GM12878 (cell line): ENCODE measurements at regions not wholly inside any gene's neighbourhood (a gene's known extent, or its start where the extent isn't known, plus 50 kb on each side); places are given as distances from the start of the nearest gene placed in this dataset.

Source experiments
- ATAC-seq: fragments of 200-7000 bp; cut with Tn5 transposase; 3 replicates; pipeline ENCODE4 v1.9.1; 2020; ENCODE audit warnings: mild to moderate bottlenecking, moderate library complexity
- BruUV-seq: library from RNA; stranded (reverse); fragments of 400-500 nt; replicated peaks from 2 replicates; lab custom pipeline; 2021; lab: Mats Ljungman, UMichigan
- CTCF ChIA-PET: fragments of 300-600 bp; sonication (Branson Sonifier 250); formaldehyde crosslinking; extraction: SDS; loops from one replicate; lab custom pipeline; 2021; ENCODE audit warnings: inconsistent platforms; lab: Yijun Ruan, JAX
- POLR2A ChIA-PET: fragments of 350-600 bp; formaldehyde crosslinking; extraction: SDS; loops from one replicate; lab custom pipeline; 2021; ENCODE audit warnings: inconsistent platforms; lab: Charles Lee
- RAD21 ChIA-PET: fragments of 300-600 bp; sonication (Branson Sonifier 250); formaldehyde crosslinking; loops from one replicate; lab custom pipeline; 2023; ENCODE audit warnings: antibody characterized with exemption; ENCODE audit not compliant: unreplicated experiment; lab: Charles Lee
- SMC1A ChIA-PET: fragments of 300-600 bp; sonication (Branson Sonifier 250); formaldehyde crosslinking; loops from one replicate; lab custom pipeline; 2023; ENCODE audit not compliant: unreplicated experiment, uncharacterized antibody; lab: Charles Lee
- DNase-seq: peaks from one replicate; pipeline ENCODE4 v3.0.0-alpha.2; 2011; ENCODE audit warnings: low read depth, low spot score
- FAIRE-seq: peaks from 3 replicates; lab custom pipeline; 2011; peaks lifted over from hg19 to GRCh38; lab: Jason Lieb, UNC
- H2AFZ ChIP-seq: 2 replicates; pipeline ENCODE4 v1.6.0; 2011; ENCODE audit warnings: low read depth, low read length, control low read depth; ENCODE audit not compliant: control insufficient read depth
- H3K27ac ChIP-seq: 2 replicates; pipeline ENCODE4 v1.5.1; 2011; ENCODE audit warnings: control low read depth; ENCODE audit not compliant: control insufficient read depth, insufficient read depth
- H3K27me3 ChIP-seq, 2 experiments: replicated peaks in 1 of 2; 2 replicates each; pipeline versions ENCODE4 v1.6.0 to v1.6.1; 2011; ENCODE audit warnings: low read length in 1 of 2; ENCODE audit not compliant: control insufficient read depth in 2 of 2, insufficient read depth in 2 of 2
- H3K36me3 ChIP-seq, 2 experiments: 2 replicates each; pipeline ENCODE4 v1.5.1; 2011; ENCODE audit warnings: low read length in 1 of 2; ENCODE audit not compliant: control insufficient read depth in 2 of 2, insufficient read depth in 2 of 2
- H3K4me1 ChIP-seq: 2 replicates; pipeline ENCODE4 v1.6.1; 2011; ENCODE audit warnings: mild to moderate bottlenecking, low read length, moderate library complexity, mixed read lengths; ENCODE audit not compliant: control insufficient read depth, insufficient read depth
- H3K4me2 ChIP-seq: 2 replicates; pipeline ENCODE4 v1.6.0; 2011; ENCODE audit warnings: control low read depth; ENCODE audit not compliant: control insufficient read depth, insufficient read depth
- H3K4me3 ChIP-seq: fragments of 200-600 bp; sonication (generic); 2 replicates; pipeline ENCODE4 v1.5.1; 2016
- H3K79me2 ChIP-seq: 2 replicates; pipeline ENCODE4 v1.6.0; 2011; ENCODE audit warnings: low read length; ENCODE audit not compliant: control insufficient read depth, insufficient read depth
- H3K9ac ChIP-seq: 2 replicates; pipeline ENCODE4 v1.8.0; 2011; ENCODE audit warnings: low read length, control low read depth, mixed read lengths; ENCODE audit not compliant: control insufficient read depth, insufficient read depth
- H3K9me3 ChIP-seq: replicated peaks from 3 replicates; pipeline ENCODE4 v1.5.1; 2011; ENCODE audit warnings: mild to moderate bottlenecking, low read length; ENCODE audit not compliant: control insufficient read depth, insufficient read depth
- H4K20me1 ChIP-seq: 2 replicates; pipeline ENCODE4 v1.6.0; 2011; ENCODE audit not compliant: control insufficient read depth, insufficient read depth
- IRF5 ChIP-seq: fragments of 450-650 bp; IDR thresholded peaks from 2 replicates; pipeline ENCODE4 v1.6.1; 2017; ENCODE audit warnings: borderline replicate concordance
- SUZ12 ChIP-seq: fragments of 200-600 bp; sonication (generic); IDR thresholded peaks from one replicate; pipeline ENCODE4 v1.6.1; 2018; ENCODE audit warnings: antibody characterized with exemption, mild to moderate bottlenecking; ENCODE audit not compliant: unreplicated experiment
- TAF1 ChIP-seq: IDR thresholded peaks from 2 replicates; pipeline ENCODE4 v1.6.1; 2011; ENCODE audit warnings: mild to moderate bottlenecking, low read depth, low read length, borderline replicate concordance
- ZNF687 ChIP-seq: fragments of 450-650 bp; IDR thresholded peaks from 2 replicates; pipeline ENCODE4 v1.6.1; 2017; ENCODE audit warnings: mild to moderate bottlenecking, moderate library complexity
- WGBS: methylation state at CpG from one replicate; pipeline ENCODE4 v1.1.6; 2016; ENCODE audit warnings: low lambda C conversion rate; ENCODE audit not compliant: insufficient replicate concordance, insufficient coverage; ENCODE audit errors: missing lambda C conversion rate; 5-methylcytosine and 5-hydroxymethylcytosine counted together
- in situ Hi-C: fragments of 300-500 bp; cut with MboI; formaldehyde crosslinking; loops from 9 replicates; pipeline ENCODE4 v1.14.3; 2018; ENCODE audit warnings: mixed read lengths
- intact Hi-C: fragments of 100-400 bp; cut with micrococcal nuclease; formaldehyde crosslinking; loops from one replicate; pipeline ENCODE4 v1.14.2; 2022; ENCODE audit not compliant: unreplicated experiment
- TF ChIP-seq, protein P1 (sequence below): fragments of 450-650 bp; IDR thresholded peaks from 2 replicates; pipeline ENCODE4 v1.6.1; 2014; ENCODE audit warnings: mild to moderate bottlenecking
- TF ChIP-seq, protein P2 (sequence below): fragments of 450-650 bp; IDR thresholded peaks from 2 replicates; pipeline ENCODE4 v1.6.1; 2018; ENCODE audit warnings: mild to moderate bottlenecking, low read depth, moderate library complexity; ENCODE audit not compliant: partially characterized antibody

DNA sequence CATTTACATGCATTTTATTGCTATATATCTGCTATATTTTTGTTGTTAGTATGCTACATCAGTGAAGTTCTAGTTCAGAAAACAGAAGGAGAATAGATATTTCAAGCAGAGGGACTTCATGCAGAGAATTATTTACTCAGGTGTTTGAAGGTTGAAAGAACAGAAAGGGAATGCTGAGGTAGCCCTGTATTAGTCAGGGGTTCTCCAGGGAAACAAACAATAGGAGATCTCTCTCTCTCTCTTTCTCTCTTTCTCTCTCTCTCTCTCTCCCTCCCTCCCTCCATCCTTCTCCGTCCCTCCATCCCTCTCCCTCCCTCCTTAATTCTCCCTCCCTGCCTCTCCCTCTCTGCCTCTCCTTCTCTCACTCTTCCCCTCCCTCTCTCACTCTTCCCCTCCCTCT, 114.3 kb upstream of the TDRD3 start:
- no peak for ATAC-seq
- no peak overlapping the region for H3K4me2 ChIP-seq

More for the DNA sequence above, 114.3 kb upstream of the TDRD3 start:
- FAIRE-seq, result no peak
- intact Hi-C loops, result no loop called here
- no CpG with 5 or more reads among the region's 1 CpG for WGBS
- Histone ChIP-seq H3K4me1 (no peaks in the 10 kb centered on the region), H2AFZ (no peak overlapping the region), H3K4me3 (no peak overlapping the region), H3K27me3 (no peaks in the 10 kb centered on the region), H4K20me1 (no peaks in the 10 kb centered on the region), H3K27ac (no peak overlapping the region), H3K9ac (no peak overlapping the region), H3K9me3 (no peaks in the 10 kb centered on the region), H3K79me2 (no peaks in the 10 kb centered on the region), H3K36me3 (no peaks in the 10 kb centered on the region)
- no peak for DNase-seq
- CTCF ChIA-PET, result interaction anchor here (0.6 kb wide), 1 partner anchor 1104 kb away, joined by 3 read pairs; no protein-coding TSS in a partner anchor
- in situ Hi-C loops, result no loop called here
- RAD21 ChIA-PET, result no interaction called here
- TF ChIP-seq ZNF687 (no peak), SUZ12 (no peak), TAF1 (no peak), IRF5 (no peak)
- TF ChIP-seq, protein P1, sequence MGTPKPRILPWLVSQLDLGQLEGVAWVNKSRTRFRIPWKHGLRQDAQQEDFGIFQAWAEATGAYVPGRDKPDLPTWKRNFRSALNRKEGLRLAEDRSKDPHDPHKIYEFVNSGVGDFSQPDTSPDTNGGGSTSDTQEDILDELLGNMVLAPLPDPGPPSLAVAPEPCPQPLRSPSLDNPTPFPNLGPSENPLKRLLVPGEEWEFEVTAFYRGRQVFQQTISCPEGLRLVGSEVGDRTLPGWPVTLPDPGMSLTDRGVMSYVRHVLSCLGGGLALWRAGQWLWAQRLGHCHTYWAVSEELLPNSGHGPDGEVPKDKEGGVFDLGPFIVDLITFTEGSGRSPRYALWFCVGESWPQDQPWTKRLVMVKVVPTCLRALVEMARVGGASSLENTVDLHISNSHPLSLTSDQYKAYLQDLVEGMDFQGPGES, result no peak
- TF ChIP-seq, protein P2, sequence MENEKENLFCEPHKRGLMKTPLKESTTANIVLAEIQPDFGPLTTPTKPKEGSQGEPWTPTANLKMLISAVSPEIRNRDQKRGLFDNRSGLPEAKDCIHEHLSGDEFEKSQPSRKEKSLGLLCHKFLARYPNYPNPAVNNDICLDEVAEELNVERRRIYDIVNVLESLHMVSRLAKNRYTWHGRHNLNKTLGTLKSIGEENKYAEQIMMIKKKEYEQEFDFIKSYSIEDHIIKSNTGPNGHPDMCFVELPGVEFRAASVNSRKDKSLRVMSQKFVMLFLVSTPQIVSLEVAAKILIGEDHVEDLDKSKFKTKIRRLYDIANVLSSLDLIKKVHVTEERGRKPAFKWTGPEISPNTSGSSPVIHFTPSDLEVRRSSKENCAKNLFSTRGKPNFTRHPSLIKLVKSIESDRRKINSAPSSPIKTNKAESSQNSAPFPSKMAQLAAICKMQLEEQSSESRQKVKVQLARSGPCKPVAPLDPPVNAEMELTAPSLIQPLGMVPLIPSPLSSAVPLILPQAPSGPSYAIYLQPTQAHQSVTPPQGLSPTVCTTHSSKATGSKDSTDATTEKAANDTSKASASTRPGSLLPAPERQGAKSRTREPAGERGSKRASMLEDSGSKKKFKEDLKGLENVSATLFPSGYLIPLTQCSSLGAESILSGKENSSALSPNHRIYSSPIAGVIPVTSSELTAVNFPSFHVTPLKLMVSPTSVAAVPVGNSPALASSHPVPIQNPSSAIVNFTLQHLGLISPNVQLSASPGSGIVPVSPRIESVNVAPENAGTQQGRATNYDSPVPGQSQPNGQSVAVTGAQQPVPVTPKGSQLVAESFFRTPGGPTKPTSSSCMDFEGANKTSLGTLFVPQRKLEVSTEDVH, result no peak
- SMC1A ChIA-PET, result no interaction called here
- POLR2A ChIA-PET, result no interaction called here
- no TSS peak for BruUV-seq
